IMR-90 (cell line): ENCODE measurements at regions not wholly inside any gene's neighbourhood (a gene's known extent, or its start where the extent isn't known, plus 50 kb on each side); places are given as distances from the start of the nearest gene placed in this dataset.

Experiments used
- ATAC-seq: fragments of 200-7000 bp; cut with Tn5 transposase; 2 replicates; pipeline ENCODE4 v1.9.1; 2020; ENCODE audit warnings: low read depth, mild to moderate bottlenecking, moderate library complexity
- BruUV-seq: library from RNA; stranded (reverse); fragments of 400-500 nt; replicated peaks from 2 replicates; lab custom pipeline; 2021; lab: Mats Ljungman, UMichigan
- CTCF ChIA-PET: fragments of 300-600 bp; formaldehyde crosslinking; extraction: SDS; loops from one replicate; lab custom pipeline; 2021; ENCODE audit warnings: antibody characterized with exemption; lab: Yijun Ruan, JAX
- POLR2A ChIA-PET: fragments of 300-600 bp; sonication (Branson Sonifier 250); formaldehyde crosslinking; loops from one replicate; lab custom pipeline; 2022; ENCODE audit warnings: antibody characterized with exemption; ENCODE audit not compliant: unreplicated experiment; lab: Charles Lee
- DNase-seq: peaks from one replicate; pipeline ENCODE4 v3.0.0; 2013
- H2AFZ ChIP-seq: replicated peaks from 2 replicates; pipeline ENCODE3; 2013; ENCODE audit warnings: low read length, mild to moderate bottlenecking; ENCODE audit not compliant: poor library complexity
- H2AK5ac ChIP-seq: 2 replicates; pipeline ENCODE4 v1.6.1; 2013; ENCODE audit warnings: low read depth, low read length, inconsistent platforms
- H2AK9ac ChIP-seq: replicated peaks from 2 replicates; pipeline ENCODE3; 2013; ENCODE audit warnings: mild to moderate bottlenecking, low read depth, low read length, moderate library complexity; ENCODE audit not compliant: poor library complexity
- H2BK120ac ChIP-seq: 2 replicates; pipeline ENCODE4 v1.6.1; 2013; ENCODE audit warnings: low read depth, low read length, inconsistent platforms
- H2BK15ac ChIP-seq: 3 replicates; pipeline ENCODE4 v1.6.1; 2013; ENCODE audit warnings: low read depth, low read length, inconsistent platforms
- H2BK20ac ChIP-seq: 2 replicates; pipeline ENCODE4 v1.6.1; 2013; ENCODE audit warnings: low read depth, mild to moderate bottlenecking, inconsistent platforms, low read length, moderate library complexity
- H2BK5ac ChIP-seq: 2 replicates; pipeline ENCODE4 v1.6.1; 2013; ENCODE audit warnings: mild to moderate bottlenecking, low read depth, low read length, inconsistent platforms; ENCODE audit not compliant: poor library complexity, severe bottlenecking
- H3K14ac ChIP-seq: replicated peaks from 2 replicates; pipeline ENCODE4 v1.6.1; 2013; ENCODE audit warnings: low read depth, low read length, inconsistent platforms
- H3K18ac ChIP-seq: 2 replicates; pipeline ENCODE4 v1.6.1; 2013; ENCODE audit warnings: low read depth, low read length, control low read depth
- H3K23ac ChIP-seq: 2 replicates; pipeline ENCODE4 v1.6.1; 2013; ENCODE audit warnings: low read depth, low read length, inconsistent platforms
- H3K27ac ChIP-seq: 2 replicates; pipeline ENCODE4 v1.5.1; 2013; ENCODE audit warnings: mild to moderate bottlenecking, control low read depth, low read length; ENCODE audit not compliant: insufficient read depth
- H3K27me3 ChIP-seq: 2 replicates; pipeline ENCODE4 v1.6.1; 2013; ENCODE audit warnings: low read length; ENCODE audit not compliant: control insufficient read depth, insufficient read depth
- H3K36me3 ChIP-seq: 2 replicates; pipeline ENCODE4 v1.6.1; 2013; ENCODE audit warnings: low read length, mixed read lengths; ENCODE audit not compliant: control insufficient read depth, insufficient read depth
- H3K4ac ChIP-seq: 2 replicates; pipeline ENCODE4 v1.6.1; 2013; ENCODE audit warnings: low read depth, low read length, inconsistent platforms
- H3K4me1 ChIP-seq: 2 replicates; pipeline ENCODE4 v1.6.1; 2013; ENCODE audit warnings: low read length, mixed read lengths; ENCODE audit not compliant: control insufficient read depth, insufficient read depth
- H3K4me2 ChIP-seq: 2 replicates; pipeline ENCODE4 v1.6.1; 2013; ENCODE audit warnings: low read depth, mild to moderate bottlenecking, control low read depth, low read length, moderate library complexity
- H3K4me3 ChIP-seq: 2 replicates; pipeline ENCODE4 v1.5.1; 2013; ENCODE audit warnings: low read depth, mild to moderate bottlenecking, control low read depth, low read length, moderate library complexity; ENCODE audit not compliant: insufficient read depth
- H3K56ac ChIP-seq: 2 replicates; pipeline ENCODE4 v1.6.1; 2013; ENCODE audit warnings: low read length, inconsistent platforms; ENCODE audit not compliant: insufficient read depth; ENCODE audit errors: extremely low read depth
- H3K79me1 ChIP-seq, 2 experiments: 2 replicates each; pipeline ENCODE4 v1.6.1; 2013; ENCODE audit warnings: low read length in 2 of 2, inconsistent platforms in 1 of 2, low read depth in 1 of 2
- H3K9ac ChIP-seq: 2 replicates; pipeline ENCODE4 v1.6.1; 2013; ENCODE audit warnings: low read depth, low read length, control low read depth
- H3K9me1 ChIP-seq: 2 replicates; pipeline ENCODE4 v1.6.1; 2013; ENCODE audit warnings: low read length, inconsistent platforms; ENCODE audit not compliant: insufficient read depth
- H3K9me3 ChIP-seq: 2 replicates; pipeline ENCODE4 v1.6.1; 2013; ENCODE audit warnings: low read length; ENCODE audit not compliant: control insufficient read depth, insufficient read depth
- H4K20me1 ChIP-seq: 2 replicates; pipeline ENCODE4 v1.6.1; 2013; ENCODE audit warnings: low read length, inconsistent platforms; ENCODE audit not compliant: insufficient read depth
- H4K5ac ChIP-seq: 2 replicates; pipeline ENCODE4 v1.6.1; 2013; ENCODE audit warnings: mild to moderate bottlenecking, low read depth, low read length, control low read depth
- H4K8ac ChIP-seq, 2 experiments: 2 replicates each; pipeline ENCODE4 v1.6.1; 2013; ENCODE audit warnings: low read depth in 2 of 2, low read length in 2 of 2, control low read depth in 1 of 2, inconsistent platforms in 1 of 2
- H4K91ac ChIP-seq: 2 replicates; pipeline ENCODE4 v1.6.1; 2013; ENCODE audit warnings: low read depth, low read length, inconsistent platforms; ENCODE audit not compliant: insufficient read depth
- BHLHE40 ChIP-seq: fragments of 150-350 bp; IDR thresholded peaks from 2 replicates; pipeline ENCODE4 v1.6.1; 2016; ENCODE audit warnings: mild to moderate bottlenecking, low read depth, low read length
- CEBPB ChIP-seq: IDR thresholded peaks from 2 replicates; pipeline ENCODE4 v1.6.1; 2012; ENCODE audit warnings: low read depth, low read length, improper control_type of control experiment
- CHD1 ChIP-seq: IDR thresholded peaks from 2 replicates; pipeline ENCODE4 v1.6.1; 2012; ENCODE audit warnings: low read depth, low read length, improper control_type of control experiment
- CTCF ChIP-seq: conservative IDR thresholded peaks from 2 replicates; pipeline ENCODE4 v1.5.1; 2012; ENCODE audit warnings: mild to moderate bottlenecking, low read depth, low read length, improper control_type of control experiment
- ELK1 ChIP-seq: fragments of 150-350 bp; IDR thresholded peaks from 2 replicates; pipeline ENCODE4 v1.6.1; 2016; ENCODE audit warnings: low read depth, mild to moderate bottlenecking, low read length, moderate library complexity, borderline replicate concordance
- FOS ChIP-seq: fragments of 150-350 bp; IDR thresholded peaks from 2 replicates; pipeline ENCODE4 v1.6.1; 2016; ENCODE audit warnings: low read depth, low read length
- MAFK ChIP-seq: IDR thresholded peaks from 2 replicates; pipeline ENCODE4 v1.6.1; 2012; ENCODE audit warnings: low read depth, low read length, improper control_type of control experiment
- MAZ ChIP-seq: IDR thresholded peaks from 2 replicates; pipeline ENCODE4 v1.6.1; 2012; ENCODE audit warnings: low read depth, mild to moderate bottlenecking, low read length, improper control_type of control experiment, moderate library complexity, borderline replicate concordance
- MXI1 ChIP-seq: IDR thresholded peaks from 2 replicates; pipeline ENCODE4 v1.6.1; 2012; ENCODE audit warnings: low read depth, mild to moderate bottlenecking, low read length, moderate library complexity, borderline replicate concordance
- NFE2L2 ChIP-seq: fragments of 150-350 bp; IDR thresholded peaks from 2 replicates; pipeline ENCODE4 v1.6.1; 2016; ENCODE audit warnings: low read depth, mild to moderate bottlenecking, low read length
- POLR2A ChIP-seq: IDR thresholded peaks from 2 replicates; pipeline ENCODE4 v1.6.1; 2012; ENCODE audit warnings: mild to moderate bottlenecking, low read depth, low read length
- RAD21 ChIP-seq: IDR thresholded peaks from 2 replicates; pipeline ENCODE4 v1.6.1; 2012; ENCODE audit warnings: low read length, improper control_type of control experiment
- RCOR1 ChIP-seq: IDR thresholded peaks from 2 replicates; pipeline ENCODE4 v1.6.1; 2012; ENCODE audit warnings: mild to moderate bottlenecking, low read length, improper control_type of control experiment; ENCODE audit not compliant: insufficient replicate concordance
- RFX5 ChIP-seq: IDR thresholded peaks from 2 replicates; pipeline ENCODE4 v1.8.0; 2012; ENCODE audit warnings: low read depth, mild to moderate bottlenecking, low read length, moderate library complexity
- SMC3 ChIP-seq: fragments of 150-350 bp; IDR thresholded peaks from 2 replicates; pipeline ENCODE4 v1.6.1; 2016; ENCODE audit warnings: low read depth, mild to moderate bottlenecking, antibody characterized with exemption, low read length, moderate library complexity
- USF2 ChIP-seq: fragments of 150-350 bp; IDR thresholded peaks from 2 replicates; pipeline ENCODE4 v1.6.1; 2017; ENCODE audit warnings: mild to moderate bottlenecking, antibody characterized with exemption, low read length, low read depth
- WGBS, 2 experiments: methylation state at CpG; one replicate each; pipeline versions ENCODE4 v1.1.5 to v1.1.7; 2013; ENCODE audit warnings: missing lambda C conversion rate in 2 of 2; ENCODE audit not compliant: insufficient read length in 1 of 2; ENCODE audit errors: extremely low coverage in 2 of 2; 5-methylcytosine and 5-hydroxymethylcytosine counted together
- dilution Hi-C: fragments of 300-500 bp; cut with HindIII; formaldehyde crosslinking; loops from one replicate; pipeline ENCODE4 v1.14.3; 2018; ENCODE audit warnings: low sequenced_read_pairs; ENCODE audit not compliant: unreplicated experiment
- in situ Hi-C: fragments of 300-500 bp; cut with MboI; formaldehyde crosslinking; loops from 3 replicates; pipeline ENCODE4 v1.14.3; 2019; ENCODE audit warnings: low sequenced_read_pairs, inconsistent platforms, mixed read lengths
- intact Hi-C: fragments of 100-400 bp; cut with micrococcal nuclease; formaldehyde crosslinking; loops from 2 replicates; pipeline ENCODE4 v1.10.0; 2022

GRCh38 chr9:87227456-87227855, 270.2 kb upstream of the DAPK1 start:
- Histone ChIP-seq H4K8ac (no peak overlapping the region), H2AK9ac (no peak overlapping the region), H2BK120ac (no peak overlapping the region), H3K56ac (no peak overlapping the region), H3K27me3 (peaks cover 6% of the 10 kb centered on the region; the same call in 1 of the 2 replicates), H2AFZ (no peak overlapping the region), H3K4me3 (no peak overlapping the region), H3K36me3 (no peaks in the 10 kb centered on the region), H3K79me1 (no peaks in the 10 kb centered on the region), H4K91ac (no peak overlapping the region), H3K9me3 (no peaks in the 10 kb centered on the region), H3K23ac (no peak overlapping the region), H2BK15ac (no peak overlapping the region), H3K9me1 (no peaks in the 10 kb centered on the region), H3K9ac (no peak overlapping the region), H3K4me2 (no peak overlapping the region), H3K27ac (no peak overlapping the region), H3K4me1 (peaks cover 3% of the 10 kb centered on the region; the same call in 1 of the 2 replicates), H3K14ac (no peak overlapping the region), H4K5ac (no peak overlapping the region), H4K20me1 (no peaks in the 10 kb centered on the region), H2BK20ac (no peak overlapping the region), H3K18ac (no peak overlapping the region), H2AK5ac (no peak overlapping the region), H2BK5ac (no peak overlapping the region), H3K4ac (no peak overlapping the region)
- dilution Hi-C loops (no loop called here), intact Hi-C loops (no loop called here), in situ Hi-C loops (no loop called here)
- CTCF ChIA-PET, result no interaction called here
- TF ChIP-seq RFX5 (no peak), BHLHE40 (no peak), CEBPB (no peak), RAD21 (no peak), RCOR1 (no peak), MXI1 (no peak), USF2 (no peak), SMC3 (no peak), NFE2L2 (no peak), ELK1 (no peak), MAFK (no peak), MAZ (no peak), CTCF (no peak), POLR2A (no peak), CHD1 (no peak), FOS (no peak)
- POLR2A ChIA-PET, result no interaction called here
- DNase-seq (no peak), ATAC-seq (no peak)
- WGBS, 2 experiments, result no CpG with 5 or more reads among the region's 3 CpGs
- no TSS peak for BruUV-seq
